Prostate gland (tissue), 2 donors: ENCODE measurements at regions not wholly inside any gene's neighbourhood (a gene's known extent, or its start where the extent isn't known, plus 50 kb on each side); places are given as distances from the start of the nearest gene placed in this dataset.

ENCODE experiments used
- DNase-seq: peaks from one replicate; pipeline ENCODE4 v3.0.0-alpha.2; 2019; ENCODE audit warnings: low spot score
- H3K27ac ChIP-seq, 2 donors: fragments of 200-600 bp; sonication (generic); 2 replicates each; pipeline ENCODE4 v1.5.1; 2017 to 2019
- H3K27me3 ChIP-seq: fragments of 200-600 bp; sonication (generic); replicated peaks from 2 replicates; pipeline ENCODE4 v1.5.1; 2019; ENCODE audit not compliant: insufficient read depth
- H3K36me3 ChIP-seq, 2 donors: fragments of 200-600 bp; sonication (generic); 1 replicate in 1 of 2; 2 replicates in 1 of 2; pipeline versions ENCODE4 v1.5.1 to v1.8.1; 2017 to 2019
- H3K4me1 ChIP-seq: fragments of 200-600 bp; sonication (generic); replicated peaks from 2 replicates; pipeline ENCODE4 v1.5.1; 2019
- H3K4me3 ChIP-seq, 2 donors: fragments of 200-600 bp; sonication (generic); 2 replicates each; pipeline ENCODE4 v1.5.1; 2017 to 2019
- H3K9me3 ChIP-seq: fragments of 200-600 bp; sonication (generic); 2 replicates; pipeline ENCODE4 v1.5.1; 2017
- CTCF ChIP-seq, 4 experiments: fragments of 200-600 bp in 2 of 4; fragments of 450-650 bp in 2 of 4; sonication (generic) in 2 of 4; IDR thresholded peaks; 1 replicate in 3 of 4; 2 replicates in 1 of 4; pipeline ENCODE4 v1.5.1; 2016 to 2019; ENCODE audit warnings: antibody characterized with exemption in 4 of 4, mild to moderate bottlenecking in 2 of 4, moderate library complexity in 2 of 4
- POLR2A ChIP-seq: fragments of 450-650 bp; IDR thresholded peaks from one replicate; pipeline ENCODE4 v1.6.1; 2016; ENCODE audit warnings: antibody characterized with exemption, mild to moderate bottlenecking
- POLR2AphosphoS5 ChIP-seq: sonication (generic); formaldehyde crosslinking; IDR thresholded peaks from one replicate; pipeline ENCODE4 v1.6.1; 2017; ENCODE audit warnings: antibody characterized with exemption
- WGBS: methylation state at CpG from one replicate; pipeline ENCODE4 v1.1.5; 2018; 5-methylcytosine and 5-hydroxymethylcytosine counted together
- intact Hi-C: fragments of 100-400 bp; cut with DNase I; formaldehyde crosslinking; loops from one replicate; pipeline ENCODE4 v1.14.2; 2022

GRCh38 chr4:136858903-136859302 lies 673.4 kb downstream of the PCDH18 start:
- H3K27ac ChIP-seq: no peak overlapping the region
- intact Hi-C loops: no loop called here
- H3K4me1 ChIP-seq: no peaks in the 10 kb centered on the region
- H3K4me3 ChIP-seq: no peak overlapping the region
- no peaks in the 10 kb centered on the region for H3K27me3 ChIP-seq
- no peak for TF ChIP-seq POLR2AphosphoS5
- no peak for TF ChIP-seq POLR2A
- TF ChIP-seq CTCF (IDR thresholded peaks at IDR 0.05): no peak
- H3K36me3 ChIP-seq: no peaks in the 10 kb centered on the region
- no peaks in the 10 kb centered on the region for H3K9me3 ChIP-seq
- DNase-seq: no peak

GRCh38 chr4:136855886-136856285 lies 676.4 kb downstream of the PCDH18 start:
- Histone ChIP-seq H3K4me3 (no peak overlapping the region), H3K27ac (no peak overlapping the region), H3K9me3 (no peaks in the 10 kb centered on the region), H3K27me3 (no peaks in the 10 kb centered on the region), H3K36me3 (no peaks in the 10 kb centered on the region), H3K4me1 (no peaks in the 10 kb centered on the region)
- intact Hi-C loops: no loop called here
- no peak for DNase-seq
- WGBS: 100% methylated on average over 1 of the region's 1 CpG
- TF ChIP-seq POLR2A (no peak), CTCF (IDR thresholded peaks at IDR 0.05) (no peak), POLR2AphosphoS5 (no peak)

GRCh38 chr4:136850446-136850845 lies 681.8 kb downstream of the PCDH18 start:
- 45% methylated on average over 2 of the region's 2 CpGs for WGBS
- TF ChIP-seq POLR2A: no peak
- no peak for TF ChIP-seq CTCF (IDR thresholded peaks at IDR 0.05)
- TF ChIP-seq POLR2AphosphoS5: no peak
- DNase-seq: no peak
- H3K4me3 ChIP-seq: no peak overlapping the region
- no peaks in the 10 kb centered on the region for H3K4me1 ChIP-seq
- intact Hi-C loops: no loop called here
- no peaks in the 10 kb centered on the region for H3K27me3 ChIP-seq
- H3K27ac ChIP-seq: no peak overlapping the region
- no peaks in the 10 kb centered on the region for H3K9me3 ChIP-seq
- H3K36me3 ChIP-seq: no peaks in the 10 kb centered on the region

- H3K4me3 ChIP-seq: no peak overlapping the region
- no peak for DNase-seq
- H3K27me3 ChIP-seq: no peaks in the 10 kb centered on the region
- 98% methylated on average over 6 of the region's 6 CpGs for WGBS
- intact Hi-C loops: no loop called here
- no peaks in the 10 kb centered on the region for H3K9me3 ChIP-seq
- H3K4me1 ChIP-seq: no peaks in the 10 kb centered on the region
- H3K27ac ChIP-seq: no peak overlapping the region
- no peaks in the 10 kb centered on the region for H3K36me3 ChIP-seq
- TF ChIP-seq POLR2AphosphoS5: no peak
- no peak for TF ChIP-seq CTCF (IDR thresholded peaks at IDR 0.05)
- no peak for TF ChIP-seq POLR2A
Observed at GRCh38 chr4:136847881-136848621, 684.2 kb downstream of the PCDH18 start.

- Histone ChIP-seq H3K4me1 (no peaks in the 10 kb centered on the region), H3K27me3 (no peaks in the 10 kb centered on the region), H3K36me3 (no peaks in the 10 kb centered on the region), H3K4me3 (no peak overlapping the region), H3K27ac (no peak overlapping the region), H3K9me3 (no peaks in the 10 kb centered on the region)
- 54% methylated on average over 2 of the region's 2 CpGs for WGBS
- no peak for TF ChIP-seq POLR2AphosphoS5
- no peak for TF ChIP-seq CTCF (IDR thresholded peaks at IDR 0.05)
- TF ChIP-seq POLR2A: no peak
- intact Hi-C loops: no loop called here
- DNase-seq: no peak
Observed at GRCh38 chr4:136841526-136841925, 690.8 kb downstream of the PCDH18 start.
